Pancreas (tissue), 10 donors: ENCODE measurements at regions not wholly inside any gene's neighbourhood (a gene's known extent, or its start where the extent isn't known, plus 50 kb on each side); places are given as distances from the start of the nearest gene placed in this dataset.

Source experiments
- ATAC-seq, 4 donors: fragments of 200-7000 bp; cut with Tn5 transposase; one replicate each; pipeline versions ENCODE4 v1.8.0 to v1.9.1; 2020; ENCODE audit warnings: mild to moderate bottlenecking in 4 of 4, moderate library complexity in 4 of 4
- DNase-seq, 6 donors: peaks; one replicate each; pipeline ENCODE4 v3.0.0-alpha.2; 2020
- FAIRE-seq: peaks from 2 replicates; lab custom pipeline; 2012; peaks lifted over from hg19 to GRCh38; lab: Jason Lieb, UNC
- H3K27ac ChIP-seq, 4 donors: fragments of 200-600 bp; sonication (generic); 1 replicate in 3 of 4; 2 replicates in 1 of 4; pipeline versions ENCODE4 v1.5.0 to v1.8.0; 2020
- H3K27me3 ChIP-seq, 4 donors: fragments of 200-600 bp; one replicate each; pipeline ENCODE4 v1.8.0; 2021
- H3K36me3 ChIP-seq, 3 donors: fragments of 200-600 bp; sonication (generic) in 1 of 3; one replicate each; pipeline versions ENCODE4 v1.5.0 to v1.8.0; 2020 to 2021
- H3K4me1 ChIP-seq, 3 donors: fragments of 200-600 bp; one replicate each; pipeline ENCODE4 v1.8.0; 2021
- H3K4me3 ChIP-seq, 4 donors: fragments of 200-600 bp; sonication (generic) in 2 of 4; one replicate each; pipeline versions ENCODE4 v1.5.0 to v1.8.0; 2020 to 2021
- H3K9me3 ChIP-seq, 4 donors: fragments of 200-600 bp; one replicate each; pipeline ENCODE4 v1.8.0; 2021
- WGBS, 2 donors: extraction: QIAGEN DNeasy Blood & Tissue Kit; methylation state at CpG; one replicate each; pipeline ENCODE4 v1.1.7; 2013; 5-methylcytosine and 5-hydroxymethylcytosine counted together
- intact Hi-C, 3 donors: fragments of 100-400 bp; cut with DNase I; formaldehyde crosslinking; loops; one replicate each; pipeline versions ENCODE4 v1.11.1 to v1.14.2; 2022
- TF ChIP-seq, protein P1 (sequence below), 4 donors: fragments of 200-600 bp; sonication (generic) in 3 of 4; IDR thresholded peaks; one replicate each; pipeline versions ENCODE4 v1.5.0 to v1.8.0; 2021; ENCODE audit warnings: antibody characterized with exemption in 4 of 4
- donor health status: healthy with polysubstance abuse.
- donor health status: DM: no; HTN: no; CAD: no; lungs with moderate emphysema.
- donor health status: DM: no; HTN: no; CAD: no.
- donor health status: control.
- donor health status: control.
- donor health status: Bipolar disorder and iron deficiency.
- donor health status: DM: yes; HTN: yes; CAD: no.
- donor health status: DM: no; HTN: no; CAD: no.
- donor health status: DM: no; HTN: no; CAD: no.
- donor health status: DM: yes; HTN: yes; CAD: no.

DNA sequence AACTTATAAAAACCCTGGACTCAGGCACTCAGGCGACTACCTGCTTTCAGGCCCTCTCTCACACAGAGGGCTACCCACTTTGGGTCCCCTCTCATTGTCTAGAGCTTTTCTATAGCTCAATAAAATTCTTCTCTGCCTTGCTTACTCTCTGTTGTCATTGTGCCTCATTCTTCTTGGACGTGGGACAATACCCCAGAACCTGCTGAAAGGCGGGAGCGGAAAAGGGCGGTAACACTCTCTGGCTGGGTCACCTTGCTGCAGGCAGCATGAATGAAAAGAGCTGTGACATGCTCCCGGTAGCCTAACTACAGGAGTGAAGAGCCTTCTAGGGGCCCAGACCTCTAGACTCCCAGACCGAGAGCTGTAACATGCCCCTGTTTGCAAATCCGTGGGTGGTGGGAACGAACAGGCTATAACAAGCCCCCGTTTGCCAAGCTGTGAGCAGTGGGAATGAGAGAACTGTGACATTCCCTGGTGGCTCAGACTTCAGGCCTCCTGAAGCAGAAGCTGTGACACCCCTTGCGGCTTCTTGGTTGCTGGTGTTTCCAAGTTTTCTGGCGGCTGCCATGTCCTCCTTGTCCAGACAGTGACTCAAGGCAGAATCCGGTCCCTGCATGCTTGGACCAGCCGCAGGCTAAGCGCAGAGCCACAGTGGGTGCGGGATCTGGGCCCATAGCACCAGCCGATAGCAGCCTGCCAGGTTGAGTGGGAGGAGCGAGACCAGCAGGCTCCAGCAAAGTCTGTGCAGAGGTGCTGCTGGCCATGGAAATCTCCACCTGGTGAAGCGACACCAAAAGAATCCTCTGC is 684.6 kb downstream of the ARAP2 start:
- H3K9me3 ChIP-seq: no peaks in the 10 kb centered on the region
- no peak overlapping the region for H3K27ac ChIP-seq
- H3K4me3 ChIP-seq: no peak overlapping the region
- intact Hi-C loops: no loop called here
- FAIRE-seq: no peak
- no peaks in the 10 kb centered on the region for H3K27me3 ChIP-seq
- H3K36me3 ChIP-seq: no peaks in the 10 kb centered on the region
- DNase-seq: peak in 1 of 6 donors; percentile 35
- no peaks in the 10 kb centered on the region for H3K4me1 ChIP-seq
- WGBS, 2 donors: 80 to 89% methylated on average over 19 of the region's 19 CpGs
- no peak for ATAC-seq
- TF ChIP-seq, protein P1, sequence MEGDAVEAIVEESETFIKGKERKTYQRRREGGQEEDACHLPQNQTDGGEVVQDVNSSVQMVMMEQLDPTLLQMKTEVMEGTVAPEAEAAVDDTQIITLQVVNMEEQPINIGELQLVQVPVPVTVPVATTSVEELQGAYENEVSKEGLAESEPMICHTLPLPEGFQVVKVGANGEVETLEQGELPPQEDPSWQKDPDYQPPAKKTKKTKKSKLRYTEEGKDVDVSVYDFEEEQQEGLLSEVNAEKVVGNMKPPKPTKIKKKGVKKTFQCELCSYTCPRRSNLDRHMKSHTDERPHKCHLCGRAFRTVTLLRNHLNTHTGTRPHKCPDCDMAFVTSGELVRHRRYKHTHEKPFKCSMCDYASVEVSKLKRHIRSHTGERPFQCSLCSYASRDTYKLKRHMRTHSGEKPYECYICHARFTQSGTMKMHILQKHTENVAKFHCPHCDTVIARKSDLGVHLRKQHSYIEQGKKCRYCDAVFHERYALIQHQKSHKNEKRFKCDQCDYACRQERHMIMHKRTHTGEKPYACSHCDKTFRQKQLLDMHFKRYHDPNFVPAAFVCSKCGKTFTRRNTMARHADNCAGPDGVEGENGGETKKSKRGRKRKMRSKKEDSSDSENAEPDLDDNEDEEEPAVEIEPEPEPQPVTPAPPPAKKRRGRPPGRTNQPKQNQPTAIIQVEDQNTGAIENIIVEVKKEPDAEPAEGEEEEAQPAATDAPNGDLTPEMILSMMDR (IDR thresholded peaks at IDR 0.05): no peak

DNA sequence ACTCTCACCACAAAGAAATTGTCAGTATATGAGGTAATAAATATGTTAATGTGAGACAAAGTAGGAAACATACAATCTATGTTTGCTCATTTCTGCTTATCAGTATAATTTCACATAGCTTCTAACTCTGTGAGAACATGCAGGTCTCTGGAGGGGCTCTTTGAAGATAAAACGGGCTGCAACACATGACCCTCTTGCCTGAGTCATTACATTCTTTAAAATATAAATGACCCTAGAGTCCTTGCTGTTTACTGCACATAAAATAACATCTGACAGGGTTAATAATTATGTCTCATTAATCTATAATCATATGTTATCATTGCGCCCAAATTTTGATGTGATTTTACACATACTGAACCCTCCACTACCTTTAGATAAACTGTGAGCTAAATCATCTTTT is 681.5 kb downstream of the ARAP2 start:
- ATAC-seq: no peak
- no peaks in the 10 kb centered on the region for H3K36me3 ChIP-seq
- no peaks in the 10 kb centered on the region for H3K4me1 ChIP-seq
- H3K27ac ChIP-seq: no peak overlapping the region
- FAIRE-seq: no peak
- intact Hi-C loops: no loop called here
- no peaks in the 10 kb centered on the region for H3K9me3 ChIP-seq
- DNase-seq: no peak
- TF ChIP-seq, protein P1 (IDR thresholded peaks at IDR 0.05): no peak
- 3 to 5% methylated on average over 2 of the region's 2 CpGs for WGBS, 2 donors
- H3K27me3 ChIP-seq: no peaks in the 10 kb centered on the region
- H3K4me3 ChIP-seq: no peak overlapping the region

DNA sequence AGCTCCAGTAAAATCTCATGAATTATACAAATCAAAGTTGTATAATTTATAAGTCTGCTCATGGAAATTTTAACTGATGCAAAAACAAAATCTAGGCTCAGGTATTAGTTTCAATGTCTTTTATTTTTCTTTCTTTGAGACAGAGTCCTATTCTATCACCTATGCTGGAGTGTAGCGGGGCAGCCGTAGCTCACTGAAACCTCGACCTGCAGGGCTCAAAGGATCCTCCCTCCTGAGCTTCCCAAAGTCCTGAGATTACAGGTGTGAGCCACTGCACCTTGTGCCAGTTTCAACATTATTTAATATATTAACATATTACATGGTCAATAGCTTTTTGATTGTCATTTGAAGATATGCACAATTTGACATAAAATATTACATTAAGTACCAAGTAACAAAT is 678.7 kb downstream of the ARAP2 start:
- ATAC-seq (no peak), FAIRE-seq (no peak)
- 68 to 74% methylated on average over 3 of the region's 3 CpGs for WGBS, 2 donors

DNA sequence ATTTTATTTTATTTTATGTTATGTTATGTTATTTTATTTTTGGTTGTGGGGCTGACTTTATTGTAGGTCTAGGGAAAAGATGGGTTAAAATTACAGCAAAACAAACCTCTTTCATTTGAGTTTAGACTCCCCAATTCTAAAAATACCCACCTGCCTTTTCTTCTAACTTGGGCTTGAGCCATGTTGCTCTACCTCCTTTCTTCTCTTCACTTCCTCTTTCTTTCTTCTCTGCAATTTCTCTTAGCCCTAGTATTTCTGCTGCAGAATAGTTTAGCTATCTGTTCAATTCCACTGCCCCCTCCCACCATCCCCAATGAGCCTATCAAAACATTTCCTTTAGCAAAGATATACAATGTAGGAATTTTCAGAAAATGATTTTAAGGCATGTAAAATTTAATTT is 653.3 kb downstream of the ARAP2 start:
- intact Hi-C loops: no loop called here
- FAIRE-seq: no peak

More for the DNA sequence above, 678.7 kb downstream of the ARAP2 start:
- no peaks in the 10 kb centered on the region for H3K4me1 ChIP-seq
- no peak overlapping the region for H3K4me3 ChIP-seq
- no peak overlapping the region for H3K27ac ChIP-seq
- intact Hi-C loops: no loop called here
- H3K9me3 ChIP-seq: no peaks in the 10 kb centered on the region
- TF ChIP-seq, protein P1 (IDR thresholded peaks at IDR 0.05): no peak
- no peaks in the 10 kb centered on the region for H3K36me3 ChIP-seq
- no peak for DNase-seq
- H3K27me3 ChIP-seq: no peaks in the 10 kb centered on the region

More for the DNA sequence above, 653.3 kb downstream of the ARAP2 start:
- H3K9me3 ChIP-seq: no peaks in the 10 kb centered on the region
- H3K4me1 ChIP-seq: no peaks in the 10 kb centered on the region
- DNase-seq: no peak
- H3K4me3 ChIP-seq: no peak overlapping the region
- TF ChIP-seq, protein P1 (IDR thresholded peaks at IDR 0.05): no peak
- peaks cover 0 to 5% (median 0%) of the 10 kb centered on the region in 4 donors for H3K27me3 ChIP-seq
- H3K27ac ChIP-seq: no peak overlapping the region
- no peaks in the 10 kb centered on the region for H3K36me3 ChIP-seq
- ATAC-seq: no peak
